ENCODE measurements at regions not wholly inside any gene's neighbourhood (a gene's known extent, or its start where the extent isn't known, plus 50 kb on each side); places are given as distances from the start of the nearest gene placed in this dataset.

DNA sequence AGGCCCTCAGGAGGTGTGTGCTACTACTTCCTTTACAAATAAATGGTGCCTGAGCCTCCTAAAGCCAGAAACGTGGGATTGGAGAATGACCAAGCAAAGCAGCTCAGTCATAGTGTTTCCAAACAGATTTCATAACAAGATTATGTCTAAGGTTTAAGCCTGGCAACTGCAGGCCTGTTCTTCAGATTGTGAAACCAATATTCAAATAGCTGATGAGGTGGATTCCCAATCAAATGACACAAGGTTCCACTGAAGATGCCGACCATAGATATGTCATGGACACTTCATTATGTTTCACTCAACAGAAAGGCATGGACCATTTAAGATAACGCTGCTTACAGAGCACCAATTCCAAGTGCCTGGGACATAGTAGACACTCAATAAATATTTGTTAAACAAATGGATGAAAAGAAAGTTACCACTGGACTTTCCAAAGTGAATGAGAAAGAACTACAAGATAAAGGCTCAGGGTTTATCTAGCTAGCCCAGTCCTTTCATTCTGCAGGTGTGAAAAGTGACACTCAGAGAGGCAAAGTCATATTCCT, 189.5 kb downstream of the ACTL7B start:
- ChIA-PET POLR2A (no interaction called here), CTCF (no interaction called here)
- H3K4me1 Mint-ChIP-seq (ENCODE audit: low read depth) = no peaks in the 10 kb centered on the region
- no peaks in the 10 kb centered on the region for H3K27me3 Mint-ChIP-seq
- intact Hi-C loops (cut with micrococcal nuclease) = no loop called here
- peaks cover 1% of the 10 kb centered on the region for H3K36me3 Mint-ChIP-seq
- peaks cover 4% of the 10 kb centered on the region for H3K9me3 Mint-ChIP-seq
- no peak overlapping the region for H3K27ac Mint-ChIP-seq
- no peak overlapping the region for H3K4me3 Mint-ChIP-seq
- DNase-seq = no peak

DNA sequence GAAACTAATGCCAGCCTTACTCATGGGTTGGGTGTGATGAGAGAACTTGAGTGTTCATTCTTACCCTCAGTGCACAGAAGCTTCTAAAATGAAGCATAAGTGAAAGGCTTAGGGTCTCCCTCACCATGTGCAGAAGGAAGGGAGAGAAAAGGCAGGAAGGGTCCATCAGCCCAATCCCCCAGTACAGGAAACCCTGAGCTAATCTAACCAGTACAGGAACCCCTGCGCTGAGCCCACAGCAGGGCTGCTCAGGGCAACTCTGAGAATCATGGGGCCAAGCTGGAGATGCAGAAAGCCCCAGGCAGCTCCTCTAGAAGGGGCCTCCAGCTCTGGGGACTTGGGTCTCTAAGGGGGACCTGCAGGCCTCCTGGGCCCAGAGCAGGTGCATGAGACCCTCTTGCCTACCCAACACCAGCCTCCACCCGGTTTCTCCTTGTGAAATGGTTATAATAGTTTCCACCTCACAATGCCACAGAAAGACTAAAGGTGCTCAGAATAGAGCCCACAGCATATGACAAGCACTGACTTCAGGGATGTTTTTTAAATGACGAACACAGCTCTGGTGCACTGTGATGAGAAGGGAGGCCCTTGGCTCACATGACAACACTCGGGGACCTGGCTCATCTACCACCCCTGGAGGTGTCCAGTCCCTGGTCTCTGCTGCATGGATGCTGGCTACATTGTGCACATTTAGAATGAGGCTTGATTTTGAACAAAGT, 190.1 kb downstream of the ACTL7B start:
- intact Hi-C loops (cut with micrococcal nuclease) = no loop called here
- Mint-ChIP-seq H3K4me1 (ENCODE audit: low read depth) (no peaks in the 10 kb centered on the region), H3K36me3 (peaks cover 1% of the 10 kb centered on the region), H3K27me3 (no peaks in the 10 kb centered on the region), H3K27ac (no peak overlapping the region), H3K4me3 (no peak overlapping the region), H3K9me3 (peaks cover 10% of the 10 kb centered on the region)
- CTCF ChIA-PET = no interaction called here
- POLR2A ChIA-PET = no interaction called here
- DNase-seq = no peak

DNA sequence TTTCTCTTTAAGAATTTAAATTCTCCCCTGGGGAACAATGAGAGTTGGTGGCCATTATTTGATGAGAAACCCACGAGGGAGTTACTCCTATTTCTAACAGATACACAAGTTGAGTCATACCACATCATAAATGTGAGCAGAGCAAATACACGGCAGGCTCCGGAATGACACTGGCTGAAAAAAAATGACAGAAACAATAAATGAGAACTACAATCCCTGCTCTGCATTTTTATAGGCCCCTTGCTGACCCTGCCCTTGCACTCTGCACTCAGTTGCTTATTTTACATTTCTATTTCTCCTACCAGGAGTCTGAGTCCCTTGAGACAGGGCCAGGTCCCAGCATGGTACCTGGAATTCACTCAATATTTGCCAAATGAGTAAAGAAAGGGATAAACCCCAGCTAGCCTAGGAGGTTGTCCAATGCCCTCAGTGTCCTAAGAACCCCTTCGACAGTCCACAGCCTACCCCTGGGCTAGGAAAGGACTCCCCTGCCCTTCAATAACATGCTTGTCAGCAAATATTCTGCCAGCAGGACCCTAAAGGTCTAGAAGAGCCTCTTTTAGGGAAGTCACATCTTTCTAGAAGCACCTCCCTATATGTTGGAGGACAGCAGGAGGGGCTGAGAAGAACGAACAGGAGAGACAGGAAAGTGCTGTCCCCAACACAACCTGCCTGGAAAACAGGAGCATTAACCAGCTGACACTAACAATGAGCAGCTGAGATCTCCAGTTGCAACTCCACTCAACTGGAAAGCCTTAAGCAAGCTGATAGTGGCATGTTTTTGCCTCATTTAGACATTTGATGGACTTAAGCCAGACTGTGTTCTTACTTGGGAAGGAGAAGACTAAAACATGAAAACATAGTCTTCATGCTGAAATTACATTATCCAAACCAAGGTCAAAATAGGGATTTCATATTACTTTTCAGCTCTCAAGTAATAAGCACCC, 191.2 kb downstream of the ACTL7B start:
- Mint-ChIP-seq H3K27ac (no peak overlapping the region), H3K27me3 (no peaks in the 10 kb centered on the region), H3K4me3 (no peak overlapping the region), H3K36me3 (peaks cover 1% of the 10 kb centered on the region), H3K9me3 (peaks cover 19% of the 10 kb centered on the region), H3K4me1 (ENCODE audit: low read depth) (no peaks in the 10 kb centered on the region)
- intact Hi-C loops (cut with micrococcal nuclease) = no loop called here
- POLR2A ChIA-PET = no interaction called here
- no peak for DNase-seq
- CTCF ChIA-PET = no interaction called here

DNA sequence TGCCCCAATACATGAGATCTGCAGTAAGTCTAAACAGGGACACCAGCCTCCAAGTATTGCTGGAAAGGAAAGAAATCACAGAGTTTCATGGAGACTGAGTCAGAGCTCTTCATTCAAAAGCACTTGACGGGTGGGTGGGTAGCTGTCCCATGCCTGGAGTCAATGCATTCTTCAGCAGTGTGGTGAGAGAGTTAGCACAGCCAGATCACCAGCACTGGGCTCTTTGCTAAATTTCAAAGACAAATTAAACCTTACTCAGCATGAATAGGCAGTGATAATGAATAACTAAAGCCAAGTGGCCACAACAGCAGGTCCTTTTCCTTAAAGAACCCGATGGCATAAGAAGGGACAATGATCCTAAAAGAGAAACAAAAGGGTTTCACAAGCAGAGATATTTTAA, 192.4 kb downstream of the ACTL7B start:
- H3K4me3 Mint-ChIP-seq = no peak overlapping the region
- no peak for DNase-seq
- H3K9me3 Mint-ChIP-seq = peaks cover 29% of the 10 kb centered on the region
- H3K27ac Mint-ChIP-seq = no peak overlapping the region
- no peaks in the 10 kb centered on the region for H3K4me1 Mint-ChIP-seq (ENCODE audit: low read depth)
- ChIA-PET CTCF (no interaction called here), POLR2A (no interaction called here)
- H3K36me3 Mint-ChIP-seq = peaks cover 1% of the 10 kb centered on the region
- intact Hi-C loops (cut with micrococcal nuclease) = no loop called here
- no peaks in the 10 kb centered on the region for H3K27me3 Mint-ChIP-seq

DNA sequence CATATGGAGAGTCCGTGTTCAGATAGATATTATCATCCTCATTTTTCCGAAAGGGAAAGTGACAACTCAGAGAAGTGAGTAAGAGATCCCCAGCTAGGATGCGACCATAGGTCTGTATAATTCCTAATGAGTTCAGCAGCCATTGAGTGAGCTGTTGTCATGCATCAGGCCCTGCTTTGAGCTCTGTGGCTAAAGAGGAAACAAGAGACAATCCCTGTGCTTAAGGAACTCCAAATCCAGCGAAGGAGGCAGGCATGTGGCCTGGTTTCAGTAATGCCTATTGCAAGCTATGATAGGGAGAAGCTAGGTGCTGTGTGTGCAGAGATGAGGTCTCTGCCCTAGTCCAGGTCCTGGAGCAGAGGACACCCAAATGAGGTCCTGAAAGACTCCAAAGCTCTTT, 192.8 kb downstream of the ACTL7B start:
- peaks cover 1% of the 10 kb centered on the region for H3K36me3 Mint-ChIP-seq
- H3K4me3 Mint-ChIP-seq = no peak overlapping the region
- DNase-seq = no peak
- H3K27me3 Mint-ChIP-seq = no peaks in the 10 kb centered on the region
- peaks cover 31% of the 10 kb centered on the region for H3K9me3 Mint-ChIP-seq
- CTCF ChIA-PET = no interaction called here
- intact Hi-C loops (cut with micrococcal nuclease) = no loop called here
- no peak overlapping the region for H3K27ac Mint-ChIP-seq
- no peaks in the 10 kb centered on the region for H3K4me1 Mint-ChIP-seq (ENCODE audit: low read depth)
- POLR2A ChIA-PET = no interaction called here

DNA sequence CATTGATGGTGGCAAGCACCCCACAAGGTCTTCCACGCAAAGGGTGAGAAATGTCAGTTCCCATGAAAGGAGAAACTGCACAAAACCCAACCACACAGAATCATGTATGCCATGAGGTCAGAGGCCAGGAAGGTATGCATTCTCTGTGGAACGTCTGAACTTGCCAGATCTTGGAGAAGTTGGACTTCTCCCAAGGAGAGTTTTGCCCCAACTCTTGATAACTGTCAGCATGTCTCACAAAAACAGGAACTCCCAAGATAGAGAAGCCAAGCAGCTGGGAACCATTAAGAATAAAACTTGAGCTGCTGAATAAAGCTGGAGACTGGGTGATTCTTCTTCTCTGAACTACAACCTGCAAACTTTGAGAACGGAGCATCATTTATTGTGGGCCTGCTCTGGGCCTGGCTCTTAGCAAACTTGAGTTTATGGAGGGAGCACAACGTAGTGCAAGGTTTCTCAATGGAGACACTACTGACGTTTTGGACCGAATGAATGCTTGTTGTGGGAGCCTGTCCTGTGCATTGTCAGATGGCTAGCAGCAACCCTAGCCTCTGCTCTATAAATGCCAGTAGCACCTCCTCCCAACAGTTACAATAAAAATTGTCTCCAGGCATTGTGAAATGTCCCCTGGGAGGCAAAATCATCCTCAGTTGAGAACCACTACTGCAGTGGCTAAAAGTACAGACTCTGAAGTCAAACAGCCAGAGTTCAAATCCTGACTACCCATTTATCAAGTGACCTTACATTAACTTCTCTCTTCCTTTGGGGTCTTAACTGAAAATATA, 193.5 kb downstream of the ACTL7B start:
- intact Hi-C loops (cut with micrococcal nuclease) = no loop called here
- POLR2A ChIA-PET = no interaction called here
- Mint-ChIP-seq H3K9me3 (peaks cover 34% of the 10 kb centered on the region), H3K27ac (no peak overlapping the region), H3K4me3 (no peak overlapping the region), H3K27me3 (no peaks in the 10 kb centered on the region), H3K36me3 (peaks cover 1% of the 10 kb centered on the region), H3K4me1 (ENCODE audit: low read depth) (no peaks in the 10 kb centered on the region)
- CTCF ChIA-PET = no interaction called here
- no peak for DNase-seq

DNA sequence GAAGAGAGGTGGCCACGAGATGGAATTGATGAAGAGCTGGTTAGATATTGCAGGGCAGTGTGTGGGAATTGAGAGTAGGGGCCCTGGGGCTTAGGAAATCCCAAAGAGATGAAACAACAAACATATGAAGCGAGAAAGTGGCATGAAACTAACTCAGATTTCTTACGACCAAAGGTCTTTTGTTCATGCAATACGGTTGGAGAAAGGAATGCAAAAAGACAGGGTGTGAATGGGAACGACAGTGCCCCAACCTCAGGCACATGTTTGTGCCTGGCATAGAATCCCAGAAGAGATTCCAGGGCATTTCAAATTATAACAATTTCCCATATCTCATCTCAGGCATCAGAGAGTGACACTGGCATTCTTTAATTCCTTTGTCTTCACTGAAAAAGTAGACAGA, 199.2 kb downstream of the ACTL7B start:
- no peak overlapping the region for H3K27ac Mint-ChIP-seq
- POLR2A ChIA-PET = no interaction called here
- no peaks in the 10 kb centered on the region for H3K27me3 Mint-ChIP-seq
- CTCF ChIA-PET = no interaction called here
- H3K4me1 Mint-ChIP-seq (ENCODE audit: low read depth) = no peaks in the 10 kb centered on the region
- H3K36me3 Mint-ChIP-seq = no peaks in the 10 kb centered on the region
- no peak overlapping the region for H3K4me3 Mint-ChIP-seq
- H3K9me3 Mint-ChIP-seq = peaks cover 39% of the 10 kb centered on the region
- no peak for DNase-seq
- intact Hi-C loops (cut with micrococcal nuclease) = no loop called here

DNA sequence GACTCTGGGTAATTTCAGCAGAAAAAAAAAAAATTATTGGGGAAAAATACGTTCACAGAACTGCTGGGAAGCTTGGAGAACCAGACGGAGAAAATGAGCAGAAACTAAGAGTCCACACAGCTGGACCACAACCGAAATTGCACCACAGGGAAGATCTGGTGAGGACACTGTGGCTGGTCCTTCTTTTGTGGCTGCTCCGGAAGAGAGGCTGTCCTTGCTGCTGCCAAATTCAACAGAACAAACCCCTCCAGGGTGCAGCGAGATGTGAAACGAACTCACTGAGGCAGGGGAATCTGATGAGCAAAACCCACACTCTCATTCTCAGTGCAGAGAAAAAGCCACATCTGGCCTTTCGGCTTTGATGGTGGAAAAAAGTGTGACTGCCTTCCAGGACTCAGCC, 200.0 kb downstream of the ACTL7B start:
- Mint-ChIP-seq H3K36me3 (no peaks in the 10 kb centered on the region), H3K4me3 (no peak overlapping the region), H3K9me3 (peaks cover 32% of the 10 kb centered on the region), H3K27me3 (no peaks in the 10 kb centered on the region), H3K27ac (no peak overlapping the region), H3K4me1 (ENCODE audit: low read depth) (no peaks in the 10 kb centered on the region)
- intact Hi-C loops (cut with micrococcal nuclease) = no loop called here
- CTCF ChIA-PET = interaction anchor here (0.7 kb wide), 1 partner anchor 19 kb away, joined by 3 read pairs; no protein-coding TSS in a partner anchor
- POLR2A ChIA-PET = no interaction called here
- no peak for DNase-seq

DNA sequence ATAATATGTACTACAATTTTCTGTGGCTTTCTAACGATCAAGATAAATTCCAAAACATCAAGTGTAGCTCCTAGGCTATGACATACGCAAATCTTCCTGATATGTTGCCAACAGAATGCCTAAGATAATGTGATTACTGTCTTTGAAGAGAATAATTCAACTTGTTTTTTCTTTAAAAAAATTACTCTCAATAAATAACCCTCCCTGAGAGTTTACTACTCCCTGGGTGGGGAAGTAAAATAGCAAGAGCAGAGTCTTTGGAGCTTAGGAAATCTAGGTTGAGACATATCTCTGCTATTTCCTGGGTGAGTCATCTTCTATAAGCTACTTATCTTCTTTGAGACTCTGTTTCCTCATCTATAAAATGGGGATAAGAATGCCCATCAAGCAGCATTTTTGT, 201.2 kb downstream of the ACTL7B start:
- Mint-ChIP-seq H3K27me3 (no peaks in the 10 kb centered on the region), H3K4me3 (no peak overlapping the region), H3K9me3 (peaks cover 21% of the 10 kb centered on the region), H3K27ac (no peak overlapping the region), H3K4me1 (ENCODE audit: low read depth) (no peaks in the 10 kb centered on the region), H3K36me3 (no peaks in the 10 kb centered on the region)
- CTCF ChIA-PET = no interaction called here
- no peak for DNase-seq
- POLR2A ChIA-PET = no interaction called here
- intact Hi-C loops (cut with micrococcal nuclease) = no loop called here

DNA sequence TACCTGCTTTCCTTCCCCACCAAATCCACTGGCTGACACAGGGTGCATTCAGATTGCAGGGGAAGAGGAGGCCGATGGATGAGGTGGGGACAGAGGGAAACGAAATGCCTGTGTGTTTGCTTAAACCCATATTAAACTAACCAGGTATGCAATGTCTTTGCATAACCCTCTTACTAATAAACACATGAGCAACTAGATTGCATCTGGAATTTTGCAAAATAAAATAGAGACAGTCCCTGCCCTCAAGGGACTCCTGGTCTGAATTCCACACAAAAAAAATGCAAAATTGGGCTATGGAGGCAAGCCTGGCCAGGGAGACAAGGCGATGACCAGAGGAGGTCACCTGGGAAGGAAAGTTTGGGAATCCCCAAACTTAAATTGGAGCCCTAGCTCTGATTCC, 202.9 kb downstream of the ACTL7B start:
- no peak for DNase-seq
- Mint-ChIP-seq H3K27ac (no peak overlapping the region), H3K36me3 (no peaks in the 10 kb centered on the region), H3K4me1 (ENCODE audit: low read depth) (no peaks in the 10 kb centered on the region), H3K27me3 (no peaks in the 10 kb centered on the region), H3K9me3 (peaks cover 10% of the 10 kb centered on the region), H3K4me3 (no peak overlapping the region)
- ChIA-PET CTCF (no interaction called here), POLR2A (no interaction called here)
- intact Hi-C loops (cut with micrococcal nuclease) = no loop called here

DNA sequence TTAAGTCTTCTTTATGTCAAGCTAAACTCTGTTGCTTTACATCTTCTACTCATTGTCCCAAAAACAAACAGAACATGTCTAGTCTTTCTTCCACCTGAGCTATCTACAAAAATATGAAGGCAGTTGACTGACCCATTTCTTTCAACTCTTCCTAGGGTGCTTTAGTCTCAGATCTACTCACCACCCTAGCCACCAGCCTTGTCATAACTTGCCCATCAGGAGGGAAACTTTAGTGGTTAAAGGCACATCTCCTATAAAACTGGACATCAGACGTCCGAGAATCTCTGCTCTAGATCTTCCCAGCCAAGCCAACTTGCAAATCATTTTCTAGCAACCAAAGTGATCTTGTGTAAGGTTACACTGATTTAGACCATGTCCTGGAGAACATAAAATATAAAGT, 205.0 kb downstream of the ACTL7B start:
- no peaks in the 10 kb centered on the region for H3K9me3 Mint-ChIP-seq
- intact Hi-C loops (cut with micrococcal nuclease) = no loop called here
- no peak overlapping the region for H3K27ac Mint-ChIP-seq
- ChIA-PET CTCF (no interaction called here), POLR2A (no interaction called here)
- no peak for DNase-seq
- H3K4me1 Mint-ChIP-seq (ENCODE audit: low read depth) = no peaks in the 10 kb centered on the region
- no peaks in the 10 kb centered on the region for H3K27me3 Mint-ChIP-seq
- H3K36me3 Mint-ChIP-seq = no peaks in the 10 kb centered on the region
- H3K4me3 Mint-ChIP-seq = no peak overlapping the region

DNA sequence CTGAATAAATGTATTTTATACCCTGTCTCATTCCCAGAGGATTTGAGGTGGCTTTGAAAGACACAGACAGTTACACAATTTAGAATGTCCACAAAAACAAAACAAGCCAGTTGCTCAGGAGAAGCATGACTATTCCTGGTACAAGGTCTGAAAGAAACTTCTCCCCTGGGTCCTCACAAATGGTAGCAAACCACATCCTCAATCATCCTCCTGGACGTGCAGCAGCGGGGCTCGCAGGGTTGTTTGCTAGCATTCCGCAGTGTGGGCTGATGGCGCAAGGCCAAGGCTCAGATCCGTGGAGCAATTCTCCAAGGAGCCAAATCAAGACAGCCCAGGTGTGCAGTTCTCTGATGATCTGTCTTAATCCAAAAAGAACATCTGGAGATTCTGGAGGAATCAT, 210.3 kb downstream of the ACTL7B start:
- Mint-ChIP-seq H3K4me1 (ENCODE audit: low read depth) (no peaks in the 10 kb centered on the region), H3K27ac (no peak overlapping the region), H3K36me3 (no peaks in the 10 kb centered on the region), H3K4me3 (no peak overlapping the region), H3K9me3 (no peaks in the 10 kb centered on the region), H3K27me3 (no peaks in the 10 kb centered on the region)
- CTCF ChIA-PET = no interaction called here
- POLR2A ChIA-PET = no interaction called here
- intact Hi-C loops (cut with micrococcal nuclease) = no loop called here
- DNase-seq = no peak
